HuH-7.5 (cell line): ENCODE measurements at regions not wholly inside any gene's neighbourhood (a gene's known extent, or its start where the extent isn't known, plus 50 kb on each side); places are given as distances from the start of the nearest gene placed in this dataset.
"Not testable (repeated sequence)": the region's sequence is repeated elsewhere in the genome, so short reads cannot be mapped to it uniquely, and the experiment has no call there.

Source experiments
- DNase-seq: peaks from one replicate; pipeline ENCODE4 v3.0.0; 2011; ENCODE audit warnings: low spot score

DNA sequence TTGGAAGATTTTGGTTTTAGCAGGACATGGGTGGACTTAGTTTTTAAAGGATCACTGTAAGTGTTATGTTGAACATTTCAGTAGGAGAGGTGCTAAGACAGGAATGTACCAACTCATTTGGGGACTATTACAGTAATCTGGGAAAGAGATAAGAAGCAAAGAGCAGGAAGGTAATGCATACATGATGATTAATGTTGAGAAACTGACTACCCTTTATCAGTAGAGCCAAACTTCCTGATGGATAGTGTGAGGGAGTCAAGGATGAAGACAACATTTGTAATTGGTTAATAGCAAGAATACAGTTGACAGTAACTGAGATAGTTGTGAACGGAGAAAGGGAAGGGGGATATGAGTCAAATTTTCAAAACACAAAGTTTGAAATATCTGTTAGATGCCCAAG is 421.9 kb upstream of the PRR20A start:
- no peak for DNase-seq

- DNase-seq: no peak
Measured at GRCh38 chr13:56720841-56721240, 419.9 kb upstream of the PRR20A start.

GRCh38 chr13:56735537-56735942 is 405.2 kb upstream of the PRR20A start:
- peak; percentile 10 for DNase-seq

DNA sequence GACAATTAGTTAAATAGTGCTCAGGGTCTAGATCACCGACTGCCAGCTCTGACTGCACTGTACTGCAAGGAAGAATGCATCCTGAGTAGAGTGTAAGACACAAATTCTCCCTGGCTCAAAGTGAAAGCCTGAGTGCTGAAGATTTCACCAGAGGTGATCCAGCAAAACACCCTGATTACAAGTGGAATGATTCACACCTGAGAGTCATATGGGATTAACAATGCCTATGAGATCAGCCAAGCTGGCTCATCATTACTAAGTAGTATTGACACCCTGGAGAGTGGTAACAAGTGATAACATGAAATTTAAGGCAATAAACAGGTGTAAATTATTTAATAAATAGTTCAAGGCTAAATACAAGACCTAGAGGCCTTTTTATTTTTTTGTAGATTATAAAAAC is 403.8 kb upstream of the PRR20A start:
- DNase-seq: no peak

- DNase-seq: no peak
Measured at GRCh38 chr13:56752636-56753035, 388.1 kb upstream of the PRR20A start.

- DNase-seq: no peak
Measured at GRCh38 chr13:56755181-56755935, 385.4 kb upstream of the PRR20A start.

- not testable (repeated sequence) for DNase-seq
Measured at GRCh38 chr13:56763333-56763732, 377.4 kb upstream of the PRR20A start.

DNA sequence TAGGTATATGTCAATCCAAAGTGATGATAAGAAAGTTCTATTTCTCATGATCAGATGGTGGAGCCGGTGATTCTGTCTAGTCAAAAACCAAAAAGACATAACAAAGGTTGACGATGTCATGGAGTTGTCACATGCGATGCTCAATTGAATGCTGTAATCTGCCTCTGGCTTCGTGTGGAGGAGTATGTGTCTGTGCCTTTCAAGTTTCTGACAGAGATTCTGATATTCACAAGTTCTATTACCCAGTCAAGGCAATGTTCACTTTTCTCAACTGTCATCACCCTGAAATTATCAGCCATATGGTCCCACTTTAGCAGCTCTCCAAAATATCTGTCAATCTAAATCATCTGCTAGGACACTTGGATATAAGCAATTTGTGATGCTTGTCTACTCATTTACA is 367.6 kb upstream of the PRR20A start:
- DNase-seq: no peak

GRCh38 chr13:56789527-56789926 is 351.2 kb upstream of the PRR20A start:
- no peak for DNase-seq

DNA sequence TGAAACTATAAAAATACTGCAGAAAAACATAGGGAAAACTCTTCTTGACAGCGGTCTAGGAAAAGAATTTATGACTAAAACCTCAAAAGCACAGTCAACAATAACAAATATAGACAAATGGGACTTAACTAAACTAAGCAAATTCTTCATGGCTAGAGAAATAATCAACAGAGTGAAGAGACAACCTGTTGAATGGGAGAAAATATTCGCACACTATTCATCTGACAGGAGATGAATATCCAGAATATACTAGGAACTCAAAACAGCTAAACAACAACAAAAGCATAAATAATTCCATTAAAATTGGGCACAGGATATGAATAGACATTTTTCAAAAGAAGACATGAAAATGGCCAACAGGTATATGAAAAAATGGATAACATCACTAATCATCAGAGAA is 303.6 kb upstream of the PRR20A start:
- no peak for DNase-seq

DNA sequence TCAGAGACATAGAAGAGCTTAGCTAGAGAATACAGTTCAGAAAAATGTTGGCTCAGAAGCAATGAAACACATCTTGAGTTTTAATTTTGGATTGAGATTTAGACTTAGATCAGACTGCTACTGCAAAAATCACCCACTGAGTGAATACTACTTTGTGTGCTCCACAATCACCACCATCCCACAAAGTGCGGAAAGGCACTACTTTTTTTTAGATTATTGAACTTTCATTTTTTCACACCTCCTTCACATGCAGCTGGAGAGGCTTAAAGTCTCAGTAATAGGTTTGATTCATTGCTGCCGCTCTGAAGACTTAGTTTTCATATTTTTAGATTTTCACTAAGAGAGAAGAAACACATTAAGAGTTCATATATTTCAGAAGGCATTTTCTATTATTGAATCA is 289.9 kb upstream of the PRR20A start:
- no peak for DNase-seq

- no peak for DNase-seq
Measured at GRCh38 chr13:56861476-56861875, 279.2 kb upstream of the PRR20A start.

DNA sequence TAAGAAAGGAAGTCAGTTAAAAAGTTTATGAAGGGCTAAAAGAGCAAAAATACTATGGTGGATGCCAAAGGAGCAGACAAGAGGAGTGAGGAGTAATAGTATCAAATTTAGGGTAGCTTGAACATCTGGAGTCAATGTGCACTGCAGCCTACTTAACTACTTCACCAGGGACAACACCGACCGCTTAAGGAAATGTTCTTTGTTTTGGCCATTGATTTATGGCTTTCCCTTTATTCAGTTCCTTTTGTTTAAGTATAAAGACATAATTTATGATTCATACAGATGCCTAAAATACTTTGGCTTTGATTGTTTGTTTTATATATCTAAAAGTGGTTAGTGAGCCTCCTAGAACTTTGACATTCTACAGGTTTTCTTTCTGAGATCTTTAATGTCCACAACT is 276.3 kb upstream of the PRR20A start:
- DNase-seq: no peak

DNA sequence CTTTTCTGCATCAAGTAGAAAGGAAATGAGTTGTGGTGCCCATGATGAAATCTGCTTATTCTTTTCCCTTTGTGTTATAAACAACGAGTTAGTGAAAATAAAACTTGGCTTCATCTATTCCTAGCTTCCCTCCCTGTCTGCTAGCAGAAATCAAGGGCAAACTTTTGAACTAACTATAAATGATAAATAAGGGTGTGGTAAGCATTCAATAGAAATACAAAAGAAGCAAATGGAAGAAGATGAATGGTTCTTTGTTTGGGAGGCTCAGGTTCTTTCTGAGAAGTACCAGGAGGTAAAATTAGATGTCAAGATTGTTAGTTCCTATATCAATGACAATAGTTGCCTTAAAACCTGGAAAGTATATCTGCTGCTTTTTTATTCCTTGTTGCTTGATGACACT is 275.3 kb upstream of the PRR20A start:
- no peak for DNase-seq

DNA sequence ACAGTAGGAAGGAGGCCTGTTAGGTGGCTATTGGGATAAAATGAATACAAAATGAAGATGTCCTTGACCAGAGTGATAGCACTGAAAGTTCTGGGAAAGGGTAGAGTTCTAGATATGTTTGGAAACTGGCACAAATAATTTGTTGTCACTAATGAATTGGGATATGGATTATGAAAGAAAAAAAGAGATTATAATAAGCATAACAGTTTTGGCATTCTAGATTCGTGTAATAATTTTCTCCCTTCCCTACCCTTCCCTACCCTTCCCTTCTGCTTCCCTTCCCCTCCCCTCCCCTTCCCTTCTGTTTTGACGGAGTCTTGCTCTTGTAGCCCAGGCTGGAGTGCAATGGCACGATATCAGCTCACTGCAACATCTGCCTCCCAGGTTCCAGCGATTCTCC is 271.0 kb upstream of the PRR20A start:
- no peak for DNase-seq

DNA sequence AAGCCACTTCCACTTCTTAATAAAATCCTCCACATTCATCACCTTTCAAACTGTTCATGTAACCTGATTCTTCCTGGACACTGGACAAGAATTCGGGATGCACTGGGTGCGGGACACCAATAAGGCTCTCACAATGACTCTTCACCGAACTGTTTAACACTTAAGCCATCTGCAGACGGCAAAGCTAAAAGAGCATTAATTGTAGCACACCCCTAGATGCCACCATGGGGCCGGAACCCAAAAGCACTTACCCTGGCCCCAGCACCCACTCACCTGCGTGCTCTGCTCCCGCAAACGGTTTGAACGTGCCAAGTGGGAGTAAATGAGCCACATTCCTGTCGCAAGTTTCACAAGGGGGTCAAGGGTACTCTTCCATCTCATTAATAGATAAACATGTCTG is 254.3 kb upstream of the PRR20A start:
- DNase-seq: no peak

DNA sequence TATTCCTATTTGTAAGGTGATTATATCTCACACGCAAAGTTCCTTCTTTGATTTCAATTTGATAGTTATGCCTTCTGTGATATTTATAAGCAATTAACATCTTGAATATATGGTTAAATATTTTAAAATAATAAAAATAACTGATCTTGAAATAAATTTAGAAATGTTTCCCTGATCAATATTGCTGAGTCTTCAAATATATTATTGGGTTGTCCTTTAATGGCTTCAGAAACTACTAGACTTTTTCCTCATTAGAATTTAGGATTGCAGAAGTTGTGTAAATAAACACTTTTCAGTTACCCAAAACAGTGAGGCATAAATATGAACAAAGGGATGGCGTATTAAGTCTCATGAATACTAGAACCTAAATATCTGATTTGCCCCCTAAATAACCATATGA is 252.3 kb upstream of the PRR20A start:
- no peak for DNase-seq

DNA sequence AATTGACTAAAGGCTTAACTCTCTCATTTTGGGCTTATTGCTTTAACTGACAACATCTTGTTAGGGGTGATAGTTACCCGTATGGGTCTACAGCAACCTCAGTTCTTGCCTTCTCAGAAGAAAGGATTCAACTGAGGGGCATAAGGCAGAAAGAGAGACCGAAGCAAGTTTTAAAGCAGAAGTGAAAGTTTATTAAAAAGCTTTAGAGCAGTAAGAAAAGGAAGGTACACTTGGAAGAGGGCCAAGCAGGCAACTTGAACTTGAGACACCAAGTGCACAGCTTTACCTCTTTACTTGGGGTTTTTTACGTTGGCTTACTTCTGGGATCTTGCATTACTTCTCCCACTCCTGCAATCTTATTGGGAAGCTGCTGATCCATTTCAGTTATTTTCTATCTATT is 246.9 kb upstream of the PRR20A start:
- no peak for DNase-seq

GRCh38 chr13:56900549-56901279 is 240.0 kb upstream of the PRR20A start:
- DNase-seq: no peak

DNA sequence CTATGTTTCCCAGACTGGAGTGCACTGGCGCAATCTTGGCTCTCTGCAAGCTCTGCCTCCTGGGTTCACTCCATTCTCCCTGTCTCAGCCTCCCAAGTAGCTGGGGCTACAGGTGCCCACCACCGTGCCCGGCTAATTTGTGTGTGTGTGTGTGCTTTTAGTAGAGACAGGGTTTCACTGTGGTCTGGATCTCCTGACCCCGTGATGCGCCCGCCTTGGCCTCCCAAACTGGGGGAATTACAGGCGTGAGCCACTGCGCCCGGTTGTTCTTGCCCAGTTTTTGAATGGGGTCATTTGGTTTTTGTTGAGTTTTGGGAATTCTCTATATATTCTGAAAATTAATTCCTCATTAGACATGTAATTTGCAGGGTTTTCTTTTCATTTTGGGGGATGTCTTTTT is 238.4 kb upstream of the PRR20A start:
- no peak for DNase-seq

DNA sequence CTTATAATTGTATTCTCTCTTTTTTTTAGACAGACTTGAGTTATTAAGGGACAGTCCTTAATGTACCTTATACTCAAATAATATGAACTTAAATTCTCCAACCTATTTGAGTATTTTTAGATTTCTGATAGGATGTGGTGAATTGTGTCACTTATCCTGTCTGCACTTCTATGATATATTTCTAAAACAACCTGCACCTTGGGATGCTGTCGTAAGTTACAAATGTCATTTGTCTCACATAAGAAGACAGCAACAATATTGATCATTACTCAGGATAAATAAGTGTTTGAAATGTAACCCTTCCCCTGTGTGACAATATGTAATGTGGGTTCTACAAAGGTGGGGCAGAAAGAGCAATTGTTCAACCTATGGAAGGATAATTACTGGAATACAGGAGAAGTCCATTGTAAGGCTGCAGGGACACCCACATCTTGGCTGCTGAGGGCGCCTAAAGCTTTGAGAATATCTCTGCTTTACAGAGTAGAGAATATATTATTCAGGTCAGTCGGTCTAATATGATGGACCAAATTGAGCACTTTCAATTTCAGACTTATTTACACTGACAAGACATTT is 236.9 kb upstream of the PRR20A start:
- DNase-seq: no peak

DNA sequence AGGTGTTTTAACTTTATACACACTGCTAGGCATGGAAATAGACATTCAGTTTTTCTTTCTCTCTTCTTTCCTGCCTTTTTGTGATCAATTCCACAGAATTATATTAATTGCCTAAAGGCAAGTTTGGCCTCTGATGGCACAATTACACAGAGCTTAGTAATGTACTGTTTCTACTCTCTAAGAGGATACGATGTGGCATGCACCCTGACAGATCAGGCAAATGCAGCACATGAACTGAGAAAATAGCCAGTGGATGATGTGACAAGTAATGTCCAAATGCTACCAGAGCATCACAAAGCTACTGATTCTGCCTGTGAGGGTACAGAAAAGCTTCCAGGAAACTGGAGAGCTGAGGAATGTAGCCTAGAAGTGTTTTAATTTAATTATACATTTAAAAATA is 233.8 kb upstream of the PRR20A start:
- no peak for DNase-seq

- DNase-seq: no peak
Measured at GRCh38 chr13:56907766-56908165, 233.0 kb upstream of the PRR20A start.
